GM12872 (cell line): ENCODE measurements at regions not wholly inside any gene's neighbourhood (a gene's known extent, or its start where the extent isn't known, plus 50 kb on each side); places are given as distances from the start of the nearest gene placed in this dataset.

ENCODE experiments used
- TF ChIP-seq, protein P1 (sequence below): IDR thresholded peaks from 3 replicates; pipeline ENCODE4 v1.5.1; 2011; ENCODE audit warnings: low read depth, mild to moderate bottlenecking, low read length, moderate library complexity; ENCODE audit not compliant: insufficient read depth

DNA sequence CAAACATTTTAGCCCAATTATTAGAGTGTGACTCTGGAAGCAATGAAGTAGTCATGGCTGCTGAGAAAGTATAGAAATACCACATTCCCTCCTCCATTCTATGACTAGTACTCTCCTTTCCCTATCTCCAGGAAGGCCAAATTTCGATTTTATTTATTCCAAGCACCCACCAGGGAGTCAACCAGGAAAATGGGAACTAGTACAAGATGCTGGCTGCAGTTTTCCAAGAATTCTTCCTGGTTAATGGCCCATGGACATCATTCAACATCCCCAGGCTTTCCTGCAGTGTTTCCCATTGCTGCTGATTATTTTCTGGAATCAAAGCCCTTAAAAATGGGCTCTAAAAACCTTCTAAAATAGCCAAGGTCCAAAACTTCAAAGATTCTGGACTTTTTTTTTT is 247.9 kb upstream of the STT3B start:
- TF ChIP-seq, protein P1, sequence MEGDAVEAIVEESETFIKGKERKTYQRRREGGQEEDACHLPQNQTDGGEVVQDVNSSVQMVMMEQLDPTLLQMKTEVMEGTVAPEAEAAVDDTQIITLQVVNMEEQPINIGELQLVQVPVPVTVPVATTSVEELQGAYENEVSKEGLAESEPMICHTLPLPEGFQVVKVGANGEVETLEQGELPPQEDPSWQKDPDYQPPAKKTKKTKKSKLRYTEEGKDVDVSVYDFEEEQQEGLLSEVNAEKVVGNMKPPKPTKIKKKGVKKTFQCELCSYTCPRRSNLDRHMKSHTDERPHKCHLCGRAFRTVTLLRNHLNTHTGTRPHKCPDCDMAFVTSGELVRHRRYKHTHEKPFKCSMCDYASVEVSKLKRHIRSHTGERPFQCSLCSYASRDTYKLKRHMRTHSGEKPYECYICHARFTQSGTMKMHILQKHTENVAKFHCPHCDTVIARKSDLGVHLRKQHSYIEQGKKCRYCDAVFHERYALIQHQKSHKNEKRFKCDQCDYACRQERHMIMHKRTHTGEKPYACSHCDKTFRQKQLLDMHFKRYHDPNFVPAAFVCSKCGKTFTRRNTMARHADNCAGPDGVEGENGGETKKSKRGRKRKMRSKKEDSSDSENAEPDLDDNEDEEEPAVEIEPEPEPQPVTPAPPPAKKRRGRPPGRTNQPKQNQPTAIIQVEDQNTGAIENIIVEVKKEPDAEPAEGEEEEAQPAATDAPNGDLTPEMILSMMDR = no peak

DNA sequence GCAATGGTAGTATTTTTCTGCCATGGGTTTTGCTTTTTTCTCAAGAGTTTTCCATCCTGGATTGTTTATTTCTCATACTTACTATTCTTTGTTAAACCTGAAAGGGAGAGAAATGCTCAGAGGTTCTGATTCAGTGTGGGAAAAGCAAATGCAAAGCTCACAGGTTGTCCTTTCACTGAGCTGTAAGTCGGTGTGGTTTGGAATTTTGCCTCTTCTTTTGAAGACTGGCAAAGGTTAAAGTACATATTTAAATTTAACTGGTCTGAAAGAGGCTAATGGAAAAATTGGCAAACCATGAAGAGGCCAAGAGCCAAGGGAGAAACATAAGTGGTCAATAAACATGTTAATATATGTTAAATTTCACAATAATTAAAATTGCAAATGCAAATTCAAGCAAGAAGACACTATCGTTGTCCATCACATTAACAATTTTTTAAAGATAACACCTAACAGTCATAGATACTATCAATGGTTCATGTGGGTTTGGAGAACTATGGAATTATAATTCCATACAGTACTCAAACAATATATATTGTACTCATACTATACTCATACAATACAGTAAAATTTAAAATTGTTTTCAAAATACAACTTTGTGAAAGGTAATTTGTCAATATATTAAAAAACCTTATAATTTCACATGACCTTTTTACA is 246.8 kb upstream of the STT3B start:
- TF ChIP-seq, protein P1 = no peak

DNA sequence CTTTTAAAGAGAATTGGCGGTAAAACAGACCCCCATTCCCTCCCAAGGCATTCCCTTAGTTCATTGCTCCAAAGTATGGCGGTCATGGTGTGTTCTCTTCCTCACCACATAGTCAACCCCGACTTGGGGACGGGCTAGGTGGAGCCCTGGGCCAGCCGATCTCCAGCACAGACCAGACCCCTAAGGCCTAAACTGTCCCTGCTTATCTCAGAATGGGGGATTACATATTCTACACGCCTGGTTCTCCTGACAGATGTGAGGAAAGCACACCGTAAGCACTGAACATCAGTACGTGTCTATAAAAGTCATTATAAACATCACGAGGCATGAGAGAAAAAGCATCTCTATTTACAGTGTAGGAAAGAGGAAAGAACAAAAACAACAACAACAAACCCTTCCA is 244.5 kb upstream of the STT3B start:
- TF ChIP-seq, protein P1 = no peak

DNA sequence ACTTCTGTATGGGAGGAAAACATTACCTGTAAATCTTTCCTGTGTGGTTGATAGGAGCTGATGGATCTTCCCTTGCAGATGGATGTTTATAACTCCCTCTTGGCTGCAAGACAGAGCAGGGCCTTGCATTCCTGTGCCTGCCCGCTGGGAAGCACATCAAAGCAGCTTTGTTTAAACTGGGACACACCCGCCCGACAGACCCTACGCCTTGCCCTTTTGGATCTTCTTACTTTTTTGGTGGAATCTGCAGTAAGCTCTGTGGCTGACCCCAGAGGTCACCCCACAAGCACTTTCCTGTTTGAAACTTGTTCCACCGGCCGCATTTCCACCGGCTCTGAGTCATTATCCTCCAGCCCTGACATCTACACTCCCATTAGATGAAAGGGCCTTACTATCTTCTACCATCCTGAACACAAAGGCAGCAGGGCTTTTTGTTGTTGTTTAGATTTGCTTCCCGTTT is 244.1 kb upstream of the STT3B start:
- TF ChIP-seq, protein P1 = no peak

DNA sequence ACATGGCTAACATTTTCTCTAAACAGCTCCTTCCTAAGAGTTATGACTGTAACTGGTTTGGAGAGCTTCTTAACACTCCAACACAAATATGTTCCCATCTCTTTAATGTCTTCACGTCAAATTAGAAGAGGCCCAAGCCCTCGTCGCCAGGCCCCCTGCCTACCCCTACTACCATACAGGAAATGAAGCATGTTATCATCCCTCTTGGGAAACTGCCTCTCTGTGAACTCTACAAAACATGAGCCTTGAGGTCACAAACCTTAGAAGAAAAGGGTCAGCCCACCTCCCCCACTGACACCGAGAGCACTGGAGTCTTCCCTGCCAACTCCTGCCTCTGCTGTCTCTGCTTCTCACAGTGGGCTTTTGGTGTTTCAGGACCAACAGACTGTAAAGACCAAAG is 243.1 kb upstream of the STT3B start:
- TF ChIP-seq, protein P1 = no peak

DNA sequence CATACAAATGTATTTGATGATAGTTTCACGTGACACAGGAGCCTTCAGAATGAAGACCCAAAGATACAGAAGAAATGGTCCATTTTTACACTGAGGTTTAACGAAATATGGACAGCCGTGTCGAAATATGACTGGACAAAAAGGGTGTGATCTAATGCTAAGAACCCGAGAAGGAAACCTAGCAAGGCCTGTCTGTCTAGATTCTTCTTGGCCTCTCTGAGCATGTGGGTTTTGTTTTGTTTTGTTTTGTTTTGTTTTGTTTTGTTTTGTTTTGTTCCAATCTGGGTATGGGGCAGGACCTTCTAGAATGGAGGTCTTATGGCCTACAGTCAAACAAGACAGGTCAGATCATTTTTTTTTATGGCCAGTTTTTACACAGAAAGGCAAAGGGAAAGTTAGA is 242.7 kb upstream of the STT3B start:
- TF ChIP-seq, protein P1 = no peak

DNA sequence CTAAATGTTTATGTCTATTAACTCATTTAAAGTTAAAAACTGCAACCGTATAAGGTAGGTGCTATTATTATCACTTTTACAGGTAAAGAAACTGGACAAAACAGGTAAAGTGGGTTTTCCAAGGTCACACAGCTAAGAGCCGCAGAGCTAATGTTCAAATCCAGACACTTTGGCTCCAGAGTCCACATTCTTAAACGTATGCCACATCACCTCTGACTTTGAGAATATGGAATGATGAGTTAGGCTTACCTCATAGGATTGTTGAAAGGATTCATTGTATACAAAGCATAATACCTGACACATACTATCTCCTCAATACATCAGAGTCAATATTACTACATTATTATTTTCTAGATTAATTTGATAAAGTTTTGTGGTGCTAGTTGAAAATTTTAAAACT is 240.9 kb upstream of the STT3B start:
- TF ChIP-seq, protein P1 = no peak
